Right atrium auricular region (tissue), 2 donors: ENCODE measurements at regions not wholly inside any gene's neighbourhood (a gene's known extent, or its start where the extent isn't known, plus 50 kb on each side); places are given as distances from the start of the nearest gene placed in this dataset.
"Not testable (repeated sequence)": the region's sequence is repeated elsewhere in the genome, so short reads cannot be mapped to it uniquely, and the experiment has no call there.

Source experiments
- DNase-seq: peaks from one replicate; pipeline ENCODE4 v3.0.0-alpha.2; 2019; ENCODE audit warnings: low spot score
- H3K27ac ChIP-seq, 2 donors: fragments of 200-600 bp; sonication (generic); 1 replicate in 1 of 2; 2 replicates in 1 of 2; pipeline ENCODE4 v1.5.1; 2016 to 2019
- H3K27me3 ChIP-seq, 2 donors: fragments of 200-600 bp; sonication (generic); one replicate each; pipeline versions ENCODE4 v1.5.1 to v1.6.0; 2017 to 2019
- H3K36me3 ChIP-seq: fragments of 200-600 bp; sonication (generic); one replicate; pipeline ENCODE4 v1.5.1; 2016
- H3K4me1 ChIP-seq, 2 donors: fragments of 200-600 bp; sonication (generic); one replicate each; pipeline versions ENCODE4 v1.5.1 to v1.6.0; 2017 to 2019
- H3K4me3 ChIP-seq, 2 donors: fragments of 200-600 bp; sonication (generic); 1 replicate in 1 of 2; 2 replicates in 1 of 2; pipeline ENCODE4 v1.5.1; 2017 to 2019; ENCODE audit warnings: mild to moderate bottlenecking in 1 of 2, moderate library complexity in 1 of 2
- H3K9me3 ChIP-seq, 2 donors: fragments of 200-600 bp; sonication (generic); one replicate each; pipeline ENCODE4 v1.5.1; 2019
- CTCF ChIP-seq, 2 donors: fragments of 200-600 bp; sonication (generic); IDR thresholded peaks; one replicate each; pipeline ENCODE4 v1.5.1; 2019; ENCODE audit warnings: antibody characterized with exemption in 2 of 2

GRCh38 chr4:53890461-53890860, 173.9 kb downstream of the CHIC2 start:
- Histone ChIP-seq H3K4me3 (no peak overlapping the region), H3K4me1 (no peaks in the 10 kb centered on the region), H3K27me3 (no peaks in the 10 kb centered on the region), H3K9me3 (no peaks in the 10 kb centered on the region), H3K36me3 (no peaks in the 10 kb centered on the region), H3K27ac (no peak overlapping the region)
- no peak for DNase-seq
- no peak for TF ChIP-seq CTCF (IDR thresholded peaks at IDR 0.05)

DNA sequence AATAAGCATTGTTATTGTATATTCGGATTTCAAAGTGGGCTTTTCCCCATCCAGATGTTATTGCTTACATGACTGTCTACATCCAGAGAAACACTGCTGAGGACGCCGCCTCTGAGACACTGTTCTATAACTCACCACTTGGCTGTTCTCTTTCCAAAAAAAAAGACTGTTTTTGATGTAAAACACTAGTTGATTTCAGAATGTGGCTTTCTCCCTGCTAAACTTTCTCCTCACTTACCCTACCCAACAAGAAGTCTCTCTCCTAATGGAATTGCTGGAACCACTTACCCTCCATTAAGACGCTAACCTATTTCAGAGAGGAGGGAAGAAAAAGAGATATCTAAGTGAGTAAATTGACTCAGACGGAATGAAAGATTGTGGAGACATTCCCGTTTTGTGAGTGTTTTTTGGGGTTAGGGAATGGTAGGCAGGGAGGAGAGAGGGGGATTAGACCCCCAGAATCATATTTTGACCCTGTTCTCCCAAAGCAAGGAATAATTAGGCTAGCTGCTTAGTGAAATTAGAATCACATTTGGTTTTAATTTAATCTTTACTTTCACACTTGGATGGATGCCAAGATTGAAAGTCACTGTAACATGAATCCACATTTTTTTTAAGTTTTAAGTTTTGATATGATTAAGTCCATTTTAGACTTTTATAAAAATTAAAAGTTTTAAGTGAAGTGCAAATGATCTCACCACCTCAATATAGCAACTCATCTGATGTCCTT, 174.9 kb downstream of the CHIC2 start:
- no peak for DNase-seq
- peak overlapping the region in 1 of 2 donors; percentile 61 for H3K27ac ChIP-seq
- H3K4me1 ChIP-seq = no peaks in the 10 kb centered on the region
- H3K36me3 ChIP-seq = no peaks in the 10 kb centered on the region
- H3K27me3 ChIP-seq = no peaks in the 10 kb centered on the region
- no peak overlapping the region for H3K4me3 ChIP-seq
- no peaks in the 10 kb centered on the region for H3K9me3 ChIP-seq
- TF ChIP-seq CTCF (IDR thresholded peaks at IDR 0.05) = no peak

DNA sequence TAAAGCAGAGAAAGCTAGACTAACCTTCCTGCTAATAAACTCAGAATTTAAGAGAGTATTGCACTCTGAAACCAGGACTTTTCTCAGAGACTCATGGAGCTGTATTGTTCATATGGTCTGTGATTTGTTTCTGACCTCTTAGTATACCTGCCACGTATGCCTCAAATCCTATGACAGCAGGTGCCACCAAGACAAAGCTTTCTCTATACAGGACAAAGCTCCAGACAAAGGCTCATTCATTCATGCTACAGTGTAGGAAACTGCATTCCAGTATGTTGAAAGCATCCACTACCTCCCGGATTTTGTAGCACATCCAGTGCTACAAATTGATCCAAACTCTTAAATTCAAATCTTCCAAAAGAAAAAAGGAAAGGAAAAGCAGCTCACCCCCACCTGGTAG, 178.3 kb downstream of the CHIC2 start:
- Histone ChIP-seq H3K36me3 (no peaks in the 10 kb centered on the region), H3K9me3 (peaks cover 0 to 4% of the 10 kb centered on the region in 2 donors), H3K4me1 (no peaks in the 10 kb centered on the region), H3K4me3 (no peak overlapping the region), H3K27me3 (no peaks in the 10 kb centered on the region), H3K27ac (peak overlapping the region in 1 of 2 donors; percentile 58)
- no peak for DNase-seq
- TF ChIP-seq CTCF (IDR thresholded peaks at IDR 0.05) = no peak

DNA sequence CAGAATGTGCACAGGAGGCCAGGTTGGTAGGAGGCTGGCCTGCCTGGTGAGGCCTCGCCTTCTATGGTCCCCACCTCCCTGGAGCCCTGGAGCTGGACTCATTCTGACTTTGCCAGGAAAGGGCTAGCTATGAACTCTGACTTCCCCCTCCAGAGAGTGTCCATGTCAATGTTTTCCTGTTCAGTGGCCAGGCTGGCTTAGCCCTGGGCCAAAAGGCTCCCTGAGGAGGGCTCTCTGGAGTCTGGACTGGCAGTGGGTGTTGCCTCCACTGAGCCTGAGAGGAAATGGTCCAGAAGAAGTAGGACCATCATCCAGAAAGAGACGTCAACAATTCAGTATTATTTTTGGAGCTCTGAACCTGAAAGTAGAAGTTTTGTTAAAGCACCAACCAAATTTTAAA, 178.7 kb downstream of the CHIC2 start:
- Histone ChIP-seq H3K27me3 (no peaks in the 10 kb centered on the region), H3K4me1 (no peaks in the 10 kb centered on the region), H3K4me3 (no peak overlapping the region), H3K27ac (peak overlapping the region in 1 of 2 donors; percentile 58), H3K36me3 (no peaks in the 10 kb centered on the region), H3K9me3 (peaks cover 0 to 4% of the 10 kb centered on the region in 2 donors)
- no peak for TF ChIP-seq CTCF (IDR thresholded peaks at IDR 0.05)
- DNase-seq = peak; percentile 77

DNA sequence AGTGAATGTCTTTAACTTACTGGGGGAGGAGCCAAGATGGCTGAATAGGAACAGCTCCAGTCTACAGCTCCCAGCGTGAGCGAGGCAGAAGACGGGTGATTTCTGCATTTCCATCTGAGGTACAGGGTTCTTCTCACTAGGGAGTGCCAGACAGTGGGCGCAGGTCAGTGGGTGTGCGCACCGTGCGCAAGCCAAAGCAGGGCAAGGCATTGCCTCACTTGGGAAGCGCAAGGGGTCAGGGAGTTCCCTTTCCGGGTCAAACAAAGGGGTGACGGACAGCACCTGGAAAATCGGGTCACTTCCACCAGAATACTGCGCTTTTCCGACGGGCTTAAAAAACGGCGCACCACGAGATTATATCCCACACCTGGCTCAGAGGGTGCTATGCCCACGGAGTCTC, 187.3 kb downstream of the CHIC2 start:
- H3K9me3 ChIP-seq, H3K4me1 ChIP-seq, H3K27ac ChIP-seq, H3K27me3 ChIP-seq, H3K36me3 ChIP-seq, DNase-seq, H3K4me3 ChIP-seq: not testable (repeated sequence)

GRCh38 chr4:53866055-53866454, 198.3 kb downstream of the CHIC2 start:
- H3K4me1 ChIP-seq = peaks cover 0 to 29% of the 10 kb centered on the region in 2 donors
- no peak for TF ChIP-seq CTCF (IDR thresholded peaks at IDR 0.05)
- no peaks in the 10 kb centered on the region for H3K9me3 ChIP-seq
- H3K27me3 ChIP-seq = no peaks in the 10 kb centered on the region
- DNase-seq = no peak
- H3K4me3 ChIP-seq = no peak overlapping the region
- no peak overlapping the region for H3K27ac ChIP-seq
- no peaks in the 10 kb centered on the region for H3K36me3 ChIP-seq
